PC-3 (cell line): ENCODE measurements at regions not wholly inside any gene's neighbourhood (a gene's known extent, or its start where the extent isn't known, plus 50 kb on each side); places are given as distances from the start of the nearest gene placed in this dataset.

Experiments
- EZH2 ChIP-seq: fragments of 300-600 bp; sonication (generic); IDR thresholded peaks from one replicate; pipeline ENCODE4 v1.6.1; 2017; ENCODE audit warnings: antibody characterized with exemption, mild to moderate bottlenecking, low read length; ENCODE audit not compliant: unreplicated experiment
- EZH2phosphoT487 ChIP-seq: fragments of 300-600 bp; sonication (generic); IDR thresholded peaks from 2 replicates; pipeline ENCODE4 v1.6.1; 2018; ENCODE audit warnings: mild to moderate bottlenecking, antibody characterized with exemption, low read length, borderline replicate concordance
- TF ChIP-seq, protein P1 (sequence below): fragments of 300-600 bp; sonication (generic); conservative IDR thresholded peaks from 2 replicates; pipeline ENCODE4 v1.5.1; 2017; ENCODE audit warnings: antibody characterized with exemption, low read depth, mild to moderate bottlenecking, low read length

DNA sequence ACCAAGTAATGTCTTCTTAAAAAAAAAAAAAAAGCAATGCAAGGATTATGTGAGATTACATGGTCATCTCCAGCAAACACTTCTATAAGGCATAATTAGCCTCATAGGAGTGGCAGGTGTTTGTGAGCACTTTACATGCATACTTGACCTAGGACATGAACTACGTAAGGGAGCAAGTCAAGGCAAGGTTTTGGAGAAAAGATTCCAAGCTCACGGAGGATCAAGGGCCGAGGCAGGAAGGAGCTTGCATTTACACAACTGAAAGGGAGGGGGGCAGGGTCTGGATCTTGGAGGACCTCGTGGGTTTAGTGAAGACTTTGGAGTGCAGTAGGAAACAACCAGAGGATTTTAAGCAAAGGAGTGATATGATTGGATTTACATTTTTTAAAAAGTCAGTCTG lies 112.5 kb downstream of the CCER1 start:
- TF ChIP-seq, protein P1, sequence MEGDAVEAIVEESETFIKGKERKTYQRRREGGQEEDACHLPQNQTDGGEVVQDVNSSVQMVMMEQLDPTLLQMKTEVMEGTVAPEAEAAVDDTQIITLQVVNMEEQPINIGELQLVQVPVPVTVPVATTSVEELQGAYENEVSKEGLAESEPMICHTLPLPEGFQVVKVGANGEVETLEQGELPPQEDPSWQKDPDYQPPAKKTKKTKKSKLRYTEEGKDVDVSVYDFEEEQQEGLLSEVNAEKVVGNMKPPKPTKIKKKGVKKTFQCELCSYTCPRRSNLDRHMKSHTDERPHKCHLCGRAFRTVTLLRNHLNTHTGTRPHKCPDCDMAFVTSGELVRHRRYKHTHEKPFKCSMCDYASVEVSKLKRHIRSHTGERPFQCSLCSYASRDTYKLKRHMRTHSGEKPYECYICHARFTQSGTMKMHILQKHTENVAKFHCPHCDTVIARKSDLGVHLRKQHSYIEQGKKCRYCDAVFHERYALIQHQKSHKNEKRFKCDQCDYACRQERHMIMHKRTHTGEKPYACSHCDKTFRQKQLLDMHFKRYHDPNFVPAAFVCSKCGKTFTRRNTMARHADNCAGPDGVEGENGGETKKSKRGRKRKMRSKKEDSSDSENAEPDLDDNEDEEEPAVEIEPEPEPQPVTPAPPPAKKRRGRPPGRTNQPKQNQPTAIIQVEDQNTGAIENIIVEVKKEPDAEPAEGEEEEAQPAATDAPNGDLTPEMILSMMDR = no peak
- TF ChIP-seq EZH2phosphoT487 (no peak), EZH2 (no peak)
